ENCODE measurements at regions not wholly inside any gene's neighbourhood (a gene's known extent, or its start where the extent isn't known, plus 50 kb on each side); places are given as distances from the start of the nearest gene placed in this dataset.
"Not testable (repeated sequence)": the region's sequence is repeated elsewhere in the genome, so short reads cannot be mapped to it uniquely, and the experiment has no call there.

DNA sequence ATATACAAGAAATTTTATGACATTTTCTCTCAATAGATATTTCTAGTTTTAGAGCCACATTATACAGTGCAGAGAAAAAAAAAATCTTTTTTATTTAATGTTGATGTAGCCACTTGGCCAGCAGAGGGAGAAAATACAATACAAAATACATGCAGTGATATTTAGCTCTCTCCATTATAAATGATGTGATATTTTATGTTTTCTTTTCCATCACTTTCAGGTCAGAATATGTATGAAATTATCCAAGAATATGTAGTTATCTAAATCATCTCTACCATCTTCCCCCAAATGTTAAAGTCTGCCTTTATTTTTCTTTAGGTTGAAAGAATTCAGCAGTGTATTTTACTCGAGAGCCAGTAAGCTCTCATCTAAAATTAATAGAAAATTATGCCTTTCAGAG lies 533.6 kb upstream of the FSHR start:
- FAIRE-seq, result no peak
- no peak for DNase-seq (ENCODE audit: low spot score in 2 of 2)

DNA sequence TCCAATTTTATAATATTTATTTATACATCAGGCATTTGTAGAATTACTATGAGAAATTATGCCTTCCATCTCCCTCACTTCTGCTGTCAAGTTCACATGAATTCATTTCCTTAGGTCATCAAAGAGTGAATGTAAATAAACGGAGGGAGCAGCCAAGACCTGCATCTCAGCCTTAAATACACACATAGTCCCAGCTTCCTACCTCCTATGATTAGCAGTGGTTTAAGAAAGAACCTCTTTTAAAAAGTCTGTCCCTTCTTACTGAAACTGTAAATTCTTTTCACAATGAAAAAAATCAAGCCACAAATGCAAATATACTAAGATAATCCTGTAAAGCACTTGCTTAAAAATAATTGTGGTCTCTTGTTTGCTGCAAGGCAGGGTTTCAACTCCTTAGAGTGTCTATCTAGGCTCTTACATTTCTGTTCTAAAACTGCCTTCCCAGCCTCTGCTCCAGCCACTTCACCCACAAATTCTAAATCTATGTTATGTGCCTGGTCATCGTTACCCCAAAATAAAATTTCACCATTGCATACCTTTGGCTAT lies 532.7 kb upstream of the FSHR start:
- no peak for FAIRE-seq

DNA sequence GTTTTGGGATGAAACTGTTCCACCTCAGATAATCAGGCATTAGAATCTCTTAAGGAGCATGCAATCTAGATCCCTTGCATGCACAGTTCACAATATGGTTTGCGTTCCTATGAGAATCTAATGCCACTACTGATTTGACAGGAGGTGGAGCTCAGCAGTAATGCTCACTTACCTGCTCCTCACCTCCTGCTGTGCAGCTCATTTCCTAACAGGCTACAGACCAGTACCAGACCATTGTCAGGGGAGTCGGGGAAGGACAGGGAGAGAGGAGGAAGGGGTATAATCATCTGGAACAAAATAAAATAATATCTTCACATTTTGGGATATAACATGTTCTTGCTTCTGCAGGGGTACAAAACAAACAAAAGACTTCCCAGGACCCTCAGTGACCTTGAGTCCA lies 532.0 kb upstream of the FSHR start:
- no peak for FAIRE-seq
- DNase-seq (ENCODE audit: low spot score in 2 of 2), result no peak

More for the DNA sequence above, 532.7 kb upstream of the FSHR start:
- DNase-seq (ENCODE audit: low spot score in 2 of 2), result no peak

DNA sequence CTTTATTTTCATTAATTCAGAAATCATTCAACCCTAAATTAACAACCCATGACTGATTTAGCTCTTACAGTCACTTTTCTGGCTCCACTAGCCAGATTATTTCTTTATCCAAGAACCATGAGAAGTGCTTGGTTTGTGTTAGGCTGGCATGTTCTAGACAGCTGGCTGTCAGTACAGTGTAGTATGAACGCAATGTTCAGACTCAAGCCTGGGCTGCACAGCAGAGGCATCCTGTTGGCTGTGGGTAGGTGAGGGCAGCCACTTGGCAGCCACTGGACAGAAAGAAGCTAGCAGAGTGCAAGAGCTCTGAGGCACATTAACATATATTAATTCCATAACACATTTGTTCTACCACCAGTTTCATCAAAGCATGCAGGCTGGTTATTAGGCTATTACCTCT lies 522.9 kb upstream of the FSHR start:
- DNase-seq (ENCODE audit: low spot score in 2 of 2), result no peak
- no peak for FAIRE-seq

DNA sequence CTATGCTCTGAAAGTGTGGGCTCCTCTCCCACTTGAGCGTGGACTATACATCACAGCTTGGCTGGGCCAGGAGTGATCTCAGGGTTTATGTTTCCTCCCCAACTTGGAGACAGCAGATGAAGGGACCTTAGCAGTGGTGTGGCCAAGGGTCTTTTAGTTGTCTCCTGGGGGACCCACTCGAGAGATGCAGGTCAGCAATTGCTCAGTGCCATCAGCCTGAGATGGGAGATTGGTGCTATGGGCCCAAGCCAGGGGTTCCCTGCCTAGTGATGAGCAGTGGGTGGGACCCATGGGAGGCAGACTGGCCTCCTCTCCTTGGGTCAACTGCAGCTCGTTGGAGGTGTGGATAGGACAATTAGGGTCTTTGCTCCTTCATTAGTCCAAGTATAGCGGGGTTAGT lies 510.5 kb upstream of the FSHR start:
- no peak for DNase-seq (ENCODE audit: low spot score in 2 of 2)
- FAIRE-seq, result no peak

DNA sequence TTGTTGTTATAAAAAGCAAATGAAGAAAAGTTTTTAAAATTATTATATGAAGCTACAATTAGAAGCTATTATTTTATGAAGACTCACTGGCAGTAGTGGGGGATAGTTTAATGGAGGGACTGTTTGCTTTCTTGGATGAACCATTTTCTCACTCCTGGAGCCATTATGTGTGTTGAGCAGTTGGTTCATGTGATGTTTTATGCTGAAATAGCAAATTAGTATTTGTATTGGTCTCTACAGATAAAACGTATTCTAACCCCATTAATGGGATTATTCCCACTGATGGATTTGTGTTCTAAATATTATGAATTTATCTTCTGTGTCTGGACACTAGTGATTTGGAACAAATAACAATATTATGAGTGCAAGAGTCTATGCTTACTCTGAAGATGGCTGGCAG lies 507.5 kb upstream of the FSHR start:
- DNase-seq (ENCODE audit: low spot score in 2 of 2) (no peak), FAIRE-seq (no peak)

DNA sequence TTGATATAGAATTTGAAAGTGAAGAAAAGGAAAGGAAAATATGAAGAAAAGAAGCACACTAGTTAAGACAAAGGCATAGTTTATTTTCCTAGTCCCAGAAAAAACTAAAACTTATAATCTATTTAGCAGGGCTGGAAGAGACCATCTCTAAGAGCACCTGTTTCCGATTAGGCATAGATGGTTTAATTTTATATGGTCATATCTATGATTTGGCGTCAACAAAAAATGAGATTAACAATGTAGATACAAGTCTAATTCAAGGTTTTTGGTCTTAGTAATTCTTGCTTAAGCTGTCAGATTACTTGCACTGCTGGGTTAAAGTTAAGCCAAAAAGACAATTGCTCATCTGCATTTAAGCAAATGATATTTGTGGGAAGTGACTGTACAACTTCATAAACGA lies 502.5 kb upstream of the FSHR start:
- FAIRE-seq, result no peak

DNA sequence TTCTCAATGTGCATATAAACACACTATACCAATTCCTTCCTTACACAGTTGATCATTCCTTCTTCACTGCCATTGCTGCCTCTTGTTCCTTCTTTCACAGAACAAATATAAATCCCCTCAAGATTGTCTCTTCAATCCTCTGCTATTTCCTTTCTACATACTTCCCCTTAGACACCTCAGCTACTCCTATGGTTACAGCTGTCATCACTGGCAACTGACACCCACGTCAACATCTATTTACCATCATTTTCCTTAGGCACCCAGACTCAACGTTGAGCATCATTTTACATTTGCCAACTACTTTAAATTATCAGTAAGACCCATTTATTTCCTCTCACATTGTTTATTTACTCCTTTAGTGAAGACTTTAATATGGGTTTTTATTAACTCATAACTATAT lies 488.8 kb upstream of the FSHR start:
- no peak for DNase-seq (ENCODE audit: low spot score in 2 of 2)
- no peak for FAIRE-seq

More for the DNA sequence above, 502.5 kb upstream of the FSHR start:
- no peak for DNase-seq (ENCODE audit: low spot score in 2 of 2)

DNA sequence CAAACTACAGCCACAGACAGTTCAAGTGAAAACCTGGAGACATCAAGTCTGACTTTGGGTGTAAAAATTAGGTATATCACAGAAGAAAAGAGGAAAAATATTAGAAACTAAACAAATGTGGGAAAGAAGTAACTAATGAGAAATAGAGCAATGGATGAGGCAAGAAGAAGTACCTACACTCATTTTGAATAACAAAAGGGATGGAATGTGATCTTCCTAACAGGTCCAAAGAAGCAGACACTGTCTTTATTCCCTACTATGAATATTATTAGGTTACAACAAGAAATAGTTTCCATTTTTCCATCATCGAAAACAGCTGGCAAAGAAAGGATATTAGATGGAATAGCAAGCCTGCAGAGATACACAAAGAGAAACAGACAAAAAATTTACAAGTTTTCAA lies 486.3 kb upstream of the FSHR start:
- no peak for FAIRE-seq

DNA sequence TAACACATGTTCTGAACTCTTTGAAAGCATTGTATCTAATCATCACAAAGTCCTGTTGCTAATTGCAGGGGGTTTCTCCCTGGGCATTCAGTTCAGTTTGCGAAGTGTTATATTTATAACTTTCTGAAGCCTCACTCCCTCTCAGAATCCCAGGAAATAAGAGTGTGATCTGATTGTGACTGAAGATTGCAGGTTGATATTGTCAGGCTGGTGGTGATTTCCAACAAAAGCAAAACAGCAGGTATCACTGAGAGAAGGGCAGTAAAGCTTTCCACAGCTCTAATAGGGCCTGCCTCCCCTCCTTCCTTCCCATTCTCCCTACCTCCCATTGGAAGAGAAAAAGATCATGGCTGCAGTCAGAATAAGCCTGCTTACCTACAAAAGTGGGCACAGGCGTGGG lies 466.7 kb upstream of the FSHR start:
- no peak for FAIRE-seq
- no peak for DNase-seq (ENCODE audit: low spot score in 2 of 2)

More for the DNA sequence above, 486.3 kb upstream of the FSHR start:
- no peak for DNase-seq (ENCODE audit: low spot score in 2 of 2)

DNA sequence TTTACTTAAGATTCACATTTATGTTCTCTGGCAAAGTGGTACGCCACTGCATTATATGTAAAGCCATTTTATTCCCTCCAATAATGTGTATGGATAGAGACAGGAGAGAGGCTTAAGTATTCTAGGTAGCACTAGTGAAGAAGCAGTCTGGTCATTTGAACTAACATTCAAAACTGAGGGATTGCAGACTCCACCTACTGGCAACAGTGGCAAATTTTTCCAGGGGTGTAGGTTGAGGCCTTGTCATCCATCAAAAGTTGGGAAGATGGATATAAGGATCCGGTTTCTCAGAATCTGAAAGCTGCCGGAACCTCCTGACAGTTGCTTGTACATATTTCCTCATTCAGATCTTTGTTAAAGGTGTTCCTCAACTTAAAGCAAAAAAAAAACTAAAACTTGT lies 465.5 kb upstream of the FSHR start:
- FAIRE-seq, result no peak
- DNase-seq (ENCODE audit: low spot score in 2 of 2), result no peak

DNA sequence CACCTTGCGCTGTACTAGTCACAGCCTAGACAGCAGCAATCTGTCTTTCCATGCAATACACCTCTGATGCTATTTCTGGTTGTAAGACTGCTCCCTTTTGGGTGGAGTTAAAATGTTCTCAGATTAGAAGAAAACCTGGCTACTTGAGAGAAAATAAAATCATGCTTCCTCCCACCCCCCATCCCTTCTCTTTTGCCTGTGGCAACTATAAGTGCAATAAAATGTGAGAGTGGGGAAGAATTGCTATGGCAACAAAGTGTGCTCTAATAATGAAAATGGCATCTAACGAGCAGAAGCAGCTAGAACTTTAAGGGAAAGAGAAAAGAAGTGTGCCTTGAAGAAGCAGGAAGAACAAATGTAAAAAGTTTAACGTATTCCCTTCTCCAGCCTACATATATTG lies 464.2 kb upstream of the FSHR start:
- FAIRE-seq (no peak), DNase-seq (ENCODE audit: low spot score in 2 of 2) (no peak)

DNA sequence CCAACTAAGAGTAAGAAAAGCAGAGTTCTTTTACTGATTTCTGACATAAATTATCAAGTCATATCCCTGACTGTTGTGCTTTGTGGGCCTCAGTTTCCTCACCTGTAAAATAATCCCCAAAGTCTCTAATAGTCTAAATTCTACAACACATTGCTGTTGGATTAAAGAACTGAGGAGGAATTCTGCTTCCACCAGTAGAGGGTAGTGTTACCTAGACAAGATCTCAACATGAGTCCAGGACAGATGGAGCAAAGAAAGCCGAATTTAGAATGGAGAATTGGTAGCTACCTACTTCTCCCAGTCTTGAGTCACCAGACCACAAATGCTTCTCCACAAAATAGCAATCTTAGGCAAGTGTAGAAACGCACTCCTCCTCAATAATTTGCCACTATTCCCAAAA lies 462.5 kb upstream of the FSHR start:
- no peak for FAIRE-seq
- peak; percentile 2 to 7 for DNase-seq (ENCODE audit: low spot score in 2 of 2)

DNA sequence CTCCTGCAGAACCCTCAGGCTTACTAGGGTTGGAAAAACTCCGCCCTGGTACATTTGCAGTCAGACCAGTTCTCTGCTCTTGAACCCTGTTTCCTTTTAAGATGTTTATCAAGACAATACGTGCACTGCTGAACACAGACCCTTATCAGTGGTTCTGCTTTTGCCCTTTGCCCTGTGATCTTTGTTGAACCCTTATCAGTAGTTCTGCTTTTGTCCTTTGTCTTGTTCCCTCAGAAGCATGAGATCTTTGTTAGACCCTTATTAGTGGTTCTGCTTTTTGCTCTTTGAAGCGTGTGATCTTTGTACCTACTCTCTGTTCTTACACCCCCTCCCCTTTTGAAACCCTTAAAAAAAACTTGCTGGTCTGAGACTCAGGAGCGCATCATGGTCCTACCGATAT lies 457.5 kb upstream of the FSHR start:
- not testable (repeated sequence) for FAIRE-seq; DNase-seq (ENCODE audit: low spot score in 2 of 2)

DNA sequence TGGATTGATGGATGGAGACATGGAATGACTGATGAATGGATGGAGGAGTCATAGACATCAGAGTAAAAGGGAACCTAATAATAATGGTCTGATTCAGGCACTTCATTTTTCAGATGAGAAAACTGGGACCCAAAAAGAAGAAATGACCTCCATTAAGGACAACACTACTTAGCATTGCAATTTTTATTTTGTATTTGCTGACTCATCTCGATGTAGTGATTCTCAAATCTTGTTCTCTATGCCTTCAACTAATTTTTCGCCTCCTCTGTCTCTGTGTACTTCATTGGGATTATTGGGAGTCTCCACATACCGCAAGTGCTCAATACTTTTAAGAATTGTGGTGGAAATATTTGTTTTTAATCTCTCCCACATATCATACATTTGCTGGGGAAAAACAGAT lies 446.2 kb upstream of the FSHR start:
- FAIRE-seq, result no peak
- DNase-seq (ENCODE audit: low spot score in 2 of 2), result no peak

DNA sequence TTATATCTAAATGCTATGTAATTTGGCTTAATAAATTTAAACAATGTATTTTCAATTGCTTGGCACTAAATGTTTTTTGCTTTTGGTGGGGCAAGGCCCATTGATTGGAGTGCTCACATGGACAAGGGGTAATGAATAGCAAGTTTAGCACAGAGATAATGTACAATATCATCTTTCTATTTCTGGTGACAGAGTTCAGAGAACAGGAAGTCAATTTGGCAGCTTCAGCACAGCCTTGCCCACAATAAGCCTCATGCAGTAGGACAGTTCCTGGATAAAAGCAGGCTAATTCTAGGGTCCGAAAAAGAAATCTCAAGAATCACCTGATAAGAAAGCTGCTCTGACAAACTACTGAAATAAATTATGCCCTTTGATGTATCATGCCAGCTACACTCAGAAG lies 443.9 kb upstream of the FSHR start:
- no peak for DNase-seq (ENCODE audit: low spot score in 2 of 2)
- no peak for FAIRE-seq

DNA sequence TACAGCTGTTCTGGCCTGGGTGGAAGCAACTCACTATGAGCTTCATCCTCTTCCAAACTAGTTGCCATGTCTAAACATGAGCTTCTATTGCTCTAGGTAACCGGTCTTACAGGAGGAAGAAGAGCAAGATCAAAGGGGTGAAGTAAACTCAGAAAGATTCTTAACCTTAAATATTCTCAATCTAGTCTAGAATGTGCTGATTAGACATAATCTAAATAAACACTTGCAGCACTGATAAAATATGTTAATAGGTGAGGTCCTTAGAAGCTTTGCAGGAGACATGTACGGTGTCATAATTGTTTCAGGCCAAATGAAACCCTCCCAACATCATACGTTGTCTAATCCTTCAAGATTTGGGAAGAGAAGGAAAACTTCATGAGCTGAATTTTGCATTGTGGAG lies 431.6 kb upstream of the FSHR start:
- no peak for FAIRE-seq

DNA sequence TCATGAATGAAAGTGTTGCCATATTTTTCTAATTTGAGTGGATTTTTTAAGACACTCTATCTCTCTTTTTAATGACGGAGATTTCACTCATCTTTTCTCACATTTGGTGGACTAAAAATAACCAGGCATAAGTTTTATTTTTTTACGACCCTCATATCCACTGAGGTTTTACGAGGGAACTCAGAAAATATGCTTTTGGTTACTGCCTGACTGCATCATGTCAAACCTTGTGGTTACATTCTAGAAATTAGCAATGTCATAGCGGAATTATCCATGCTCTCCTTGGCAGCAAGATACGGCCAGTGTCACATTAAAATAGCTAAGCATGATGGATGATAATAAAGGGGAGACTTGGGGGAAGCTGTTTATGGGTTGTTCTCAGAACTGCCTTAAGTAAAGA lies 428.6 kb upstream of the FSHR start:
- FAIRE-seq (no peak), DNase-seq (ENCODE audit: low spot score in 2 of 2) (no peak)

More for the DNA sequence above, 431.6 kb upstream of the FSHR start:
- no peak for DNase-seq (ENCODE audit: low spot score in 2 of 2)

DNA sequence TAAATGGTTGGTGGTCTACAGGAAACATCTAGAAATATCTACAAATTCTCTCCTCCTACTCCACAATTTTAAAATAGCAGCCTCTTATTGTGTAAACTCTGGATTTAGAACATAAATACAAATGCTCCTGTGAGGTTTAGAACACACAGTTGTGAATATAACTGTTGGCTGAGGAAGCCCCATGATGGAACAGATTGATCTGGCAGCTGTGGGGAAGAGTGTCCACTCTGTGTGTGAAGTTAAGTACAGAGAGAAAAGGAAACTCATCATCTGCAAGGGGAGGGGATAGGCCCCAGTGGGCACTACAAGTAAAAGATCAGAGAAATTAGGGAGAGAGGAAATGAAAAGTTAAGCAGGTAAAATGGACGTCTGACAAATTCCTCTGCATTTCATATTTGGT lies 422.7 kb upstream of the FSHR start:
- no peak for FAIRE-seq
- no peak for DNase-seq (ENCODE audit: low spot score in 2 of 2)

DNA sequence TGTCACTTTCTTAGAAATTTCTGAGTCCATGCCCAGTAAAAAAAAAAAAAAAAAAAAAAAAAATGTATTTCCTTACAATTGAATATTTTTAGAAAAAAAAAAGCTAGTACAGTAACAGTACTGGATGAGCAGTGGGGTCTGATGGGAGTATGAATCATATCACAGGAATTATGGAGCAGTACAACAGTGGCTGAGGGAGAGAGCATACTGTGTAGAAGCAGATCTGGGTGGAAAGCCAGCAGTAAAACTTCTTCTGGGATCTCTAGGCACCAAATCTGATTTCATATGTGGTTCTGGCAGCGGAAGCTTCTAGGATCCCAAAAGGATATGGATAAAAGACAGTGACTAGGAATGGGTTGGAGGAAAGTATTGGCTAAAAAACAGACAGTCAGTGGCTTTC lies 414.9 kb upstream of the FSHR start:
- DNase-seq (ENCODE audit: low spot score in 2 of 2), result no peak
- no peak for FAIRE-seq

DNA sequence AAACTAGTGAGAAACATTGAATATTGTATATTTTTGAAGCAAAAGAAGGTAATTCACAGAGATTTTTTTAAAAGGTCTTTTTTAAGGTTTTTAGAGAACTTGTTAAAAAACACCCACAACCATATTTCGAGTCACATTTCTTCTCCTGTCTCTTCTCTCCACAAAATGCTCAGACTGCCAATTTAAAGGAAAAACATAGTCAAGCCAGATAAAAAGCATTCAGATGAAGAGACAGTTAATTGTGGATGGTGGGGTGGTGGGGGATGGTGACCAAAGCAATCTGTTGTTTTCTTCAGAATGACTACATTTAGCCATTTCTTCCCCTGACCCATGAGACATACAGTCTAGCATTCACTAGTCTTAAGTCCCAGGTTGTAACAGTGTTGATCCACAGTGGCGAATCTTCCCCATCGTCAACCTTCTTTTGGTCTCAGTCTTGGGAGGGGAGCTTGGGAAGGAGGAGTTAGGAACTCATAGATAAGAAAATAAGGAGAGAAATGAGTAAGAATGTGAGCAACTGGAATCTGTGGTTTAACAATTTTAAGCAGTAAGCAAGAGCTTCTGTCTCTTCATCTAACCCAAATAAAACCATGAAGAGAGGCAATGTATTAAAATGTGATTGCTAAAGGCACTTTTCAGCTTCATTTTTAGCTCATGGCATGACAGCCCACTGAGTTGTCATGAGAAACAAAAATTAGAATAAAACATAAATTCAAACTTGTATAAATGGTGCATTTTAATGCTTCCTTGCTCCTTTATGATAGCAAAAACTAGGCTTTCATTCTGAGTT lies 413.7 kb upstream of the FSHR start:
- DNase-seq (ENCODE audit: low spot score in 2 of 2) (no peak), FAIRE-seq (no peak)

DNA sequence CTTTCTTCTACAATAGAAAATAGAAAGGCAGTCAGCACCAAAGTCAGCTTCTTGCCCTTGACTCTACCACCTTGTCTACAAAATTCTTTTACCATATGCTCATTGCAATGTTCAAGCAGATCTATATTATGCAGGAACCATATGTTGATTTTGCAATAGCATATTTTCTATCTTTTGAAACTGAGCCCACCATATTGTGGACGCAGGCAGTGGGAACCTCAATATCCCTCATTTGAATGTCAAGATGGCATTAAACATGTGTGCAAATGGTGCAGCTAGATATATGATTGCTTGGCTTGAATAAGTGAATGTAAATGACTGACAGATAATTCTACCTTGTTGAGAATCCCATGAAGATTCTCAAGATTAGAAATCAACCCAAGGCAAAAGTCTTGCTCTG lies 412.7 kb upstream of the FSHR start:
- FAIRE-seq (no peak), DNase-seq (ENCODE audit: low spot score in 2 of 2) (no peak)

DNA sequence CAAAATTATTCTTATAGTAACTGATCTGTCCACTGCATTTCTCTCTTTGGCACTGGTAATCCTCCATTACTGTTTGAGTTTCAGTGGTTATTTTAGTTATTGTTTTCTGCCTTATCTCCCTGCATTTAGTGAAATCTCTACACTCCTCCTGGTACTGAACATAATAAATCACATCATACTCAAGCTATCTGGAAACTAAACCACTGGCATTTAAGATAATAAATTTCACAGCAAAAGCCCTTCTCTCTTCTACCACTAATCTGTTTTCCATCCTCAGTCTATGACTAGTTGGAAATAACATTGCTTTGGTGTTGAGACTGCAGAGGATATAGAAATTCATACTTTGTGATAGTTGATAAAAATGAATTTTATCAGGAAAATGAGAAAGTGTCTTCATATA lies 399.3 kb upstream of the FSHR start:
- DNase-seq (ENCODE audit: low spot score in 2 of 2) (no peak), FAIRE-seq (no peak)
